Islet precursor cell (in vitro differentiated cells): ENCODE measurements at regions not wholly inside any gene's neighbourhood (a gene's known extent, or its start where the extent isn't known, plus 50 kb on each side); places are given as distances from the start of the nearest gene placed in this dataset.
"Not testable (repeated sequence)": the region's sequence is repeated elsewhere in the genome, so short reads cannot be mapped to it uniquely, and the experiment has no call there.

ENCODE experiments used
- DNase-seq: peaks from one replicate; pipeline ENCODE4 v3.0.0-alpha.2; 2018

DNA sequence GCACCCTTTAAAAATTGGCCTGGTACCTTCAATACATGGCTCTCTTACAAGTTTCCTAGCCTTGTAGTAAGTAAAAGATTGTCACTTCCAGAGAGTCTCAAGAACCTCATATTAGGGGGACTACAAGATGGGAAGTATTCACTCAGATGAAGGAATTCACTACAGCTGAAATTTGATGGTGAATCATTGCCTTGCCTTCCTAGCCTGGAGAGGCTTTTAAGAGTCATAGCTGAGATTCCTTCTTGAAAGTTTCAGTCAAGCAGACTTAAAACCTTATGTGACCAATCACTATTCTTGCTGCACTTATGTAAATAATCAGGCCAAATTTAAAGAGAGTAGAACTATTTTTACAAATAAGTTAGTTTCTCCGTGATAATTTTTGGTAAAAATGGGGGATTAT is 451.6 kb downstream of the TRHDE start:
- peak; percentile 65 for DNase-seq

DNA sequence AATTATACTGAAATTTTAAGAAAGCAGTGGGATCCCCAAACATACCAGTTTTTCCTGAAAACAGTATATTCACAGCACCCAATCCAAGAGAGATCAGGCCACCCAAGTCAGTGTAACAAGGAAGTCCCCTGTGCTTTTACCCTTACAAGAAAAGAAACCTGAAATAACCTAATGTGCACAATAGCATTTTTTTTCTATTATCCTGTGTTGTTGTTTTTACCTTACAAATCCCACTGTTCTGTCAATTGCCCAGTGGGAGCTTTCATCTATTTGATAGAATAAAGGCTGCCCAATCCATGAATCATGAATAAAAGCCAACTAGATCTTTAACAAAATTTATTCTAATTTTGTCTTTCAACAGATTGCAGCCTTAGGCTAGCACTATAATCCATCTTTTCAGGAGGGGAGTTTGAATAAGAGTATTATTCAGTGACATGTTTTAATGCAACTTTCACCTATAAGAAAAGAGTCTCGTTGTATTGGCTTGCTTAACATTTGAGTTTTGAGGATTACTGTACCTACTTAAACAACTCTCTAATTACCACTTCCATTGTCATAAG is 457.4 kb downstream of the TRHDE start:
- no peak for DNase-seq

DNA sequence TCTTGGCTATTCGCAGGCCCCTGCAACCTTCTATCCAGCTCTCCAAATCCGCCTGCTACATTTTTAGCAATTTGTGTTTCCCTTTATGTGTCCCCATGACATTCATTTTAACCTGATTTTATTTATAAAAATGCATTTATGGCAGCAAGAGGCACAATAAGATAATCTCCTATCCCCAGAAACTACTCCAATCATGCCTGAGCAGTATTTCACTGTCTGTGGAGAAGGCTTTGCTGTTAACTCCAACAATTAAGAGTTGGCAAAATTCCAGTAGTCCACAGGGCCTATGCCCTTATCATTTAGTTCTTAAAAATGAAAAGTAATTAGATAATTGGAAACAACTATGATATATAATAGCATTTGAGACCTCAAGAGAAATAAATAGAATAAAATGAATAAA is 462.4 kb downstream of the TRHDE start:
- no peak for DNase-seq

DNA sequence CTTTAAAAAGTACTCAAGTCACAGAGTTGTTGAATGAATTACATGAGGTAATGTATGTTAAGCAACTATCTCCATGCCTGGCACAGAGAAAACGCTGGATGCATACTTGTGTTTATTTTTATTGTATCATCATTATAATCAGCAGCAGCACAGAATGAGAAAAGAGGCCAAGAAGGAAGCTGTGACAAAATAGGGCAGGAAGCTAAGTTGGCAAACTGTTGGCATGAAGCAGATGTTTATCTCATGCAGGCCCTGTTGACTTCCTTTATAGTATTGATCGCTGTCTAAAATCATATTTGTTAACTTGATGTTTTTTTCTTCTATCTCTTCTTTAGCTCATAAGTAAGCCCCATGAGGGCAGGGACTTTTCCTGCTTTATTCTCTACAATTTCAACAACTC is 466.6 kb downstream of the TRHDE start:
- no peak for DNase-seq

DNA sequence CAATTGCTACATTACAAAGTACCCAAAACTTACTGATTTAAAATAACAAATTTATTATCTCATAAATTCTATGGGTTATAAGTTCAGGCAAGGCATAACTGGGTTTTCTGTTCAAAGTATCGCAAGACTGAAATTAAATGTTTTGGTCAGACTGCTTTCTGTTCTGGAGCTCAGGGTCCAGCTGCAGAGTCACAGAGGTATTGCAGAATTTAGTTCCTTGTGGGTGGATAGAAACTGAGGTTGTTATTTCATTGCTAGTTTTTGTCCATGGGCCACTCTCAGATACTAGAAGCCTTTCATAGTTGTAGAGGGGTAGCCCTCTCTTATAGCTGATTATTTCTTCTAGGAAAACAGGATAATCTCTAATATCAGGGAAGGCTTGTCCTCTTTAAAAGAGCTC is 467.9 kb downstream of the TRHDE start:
- no peak for DNase-seq

DNA sequence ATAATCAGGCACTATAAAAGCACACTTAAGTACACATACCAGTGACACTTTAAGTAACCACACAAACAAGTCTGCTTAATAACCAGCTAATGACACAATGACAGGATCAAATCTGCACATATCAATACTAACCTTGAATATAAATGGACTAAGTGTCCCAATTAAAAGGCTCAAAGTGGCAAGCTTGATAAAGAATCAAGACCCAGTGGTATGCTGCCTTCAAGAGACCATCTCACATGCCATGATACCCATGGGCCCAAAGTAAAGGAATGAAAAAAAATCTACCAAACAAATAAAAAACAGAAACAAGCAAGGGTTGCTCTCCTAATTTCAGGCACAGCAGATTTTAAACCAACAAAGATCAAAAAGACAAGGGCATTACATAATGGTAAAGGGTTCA is 470.4 kb downstream of the TRHDE start:
- DNase-seq = no peak

DNA sequence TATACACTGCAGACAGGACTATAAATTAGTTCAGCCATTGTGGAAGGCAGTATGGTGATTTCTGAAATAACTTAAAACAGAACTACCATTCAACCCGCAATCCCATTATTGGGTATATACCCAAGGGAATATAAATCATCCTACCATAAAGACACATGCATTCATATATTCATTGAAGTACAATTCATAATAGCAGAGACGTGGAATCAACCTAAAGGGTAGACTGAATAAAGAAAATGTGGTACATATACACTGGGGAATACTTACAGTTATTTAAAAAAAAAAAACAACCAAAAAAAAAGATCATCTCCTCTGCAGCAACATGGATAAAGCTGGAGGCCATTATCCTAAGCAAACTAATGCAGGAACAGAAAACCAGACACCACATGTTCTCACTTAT is 473.9 kb downstream of the TRHDE start:
- no peak for DNase-seq

DNA sequence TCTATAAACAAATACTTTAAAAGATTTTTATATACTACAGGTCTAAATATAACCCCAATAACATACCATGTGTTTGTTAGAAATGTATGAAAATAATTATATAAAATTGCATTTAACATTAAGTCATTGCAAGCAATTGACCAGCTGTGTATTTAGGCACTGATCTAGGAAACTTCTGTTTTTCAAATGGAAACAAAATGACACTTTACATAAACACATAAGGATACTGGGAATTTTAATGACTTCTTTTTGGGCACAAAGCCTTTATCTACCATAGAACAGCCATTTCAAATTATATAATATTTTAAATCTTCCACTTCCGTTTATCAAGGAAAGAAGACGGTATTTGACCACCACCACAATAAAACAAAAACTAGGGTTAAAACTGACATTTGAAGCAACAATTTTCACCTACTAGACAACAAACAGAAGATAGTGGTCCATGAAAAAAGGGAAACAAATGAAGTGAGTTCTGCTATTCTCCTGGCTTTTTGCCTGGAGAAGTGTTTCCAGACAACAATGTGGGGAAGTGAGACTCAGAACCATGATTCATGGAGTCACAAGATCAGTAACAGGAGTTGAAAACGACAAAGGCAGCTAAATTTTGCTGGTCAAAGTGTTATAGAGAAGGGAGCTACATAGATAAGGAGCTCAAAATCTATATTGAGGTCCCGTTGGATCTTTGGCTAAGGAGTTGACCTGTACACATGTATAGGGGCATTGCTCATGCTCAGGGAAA is 475.1 kb downstream of the TRHDE start:
- DNase-seq = peak; percentile 70

DNA sequence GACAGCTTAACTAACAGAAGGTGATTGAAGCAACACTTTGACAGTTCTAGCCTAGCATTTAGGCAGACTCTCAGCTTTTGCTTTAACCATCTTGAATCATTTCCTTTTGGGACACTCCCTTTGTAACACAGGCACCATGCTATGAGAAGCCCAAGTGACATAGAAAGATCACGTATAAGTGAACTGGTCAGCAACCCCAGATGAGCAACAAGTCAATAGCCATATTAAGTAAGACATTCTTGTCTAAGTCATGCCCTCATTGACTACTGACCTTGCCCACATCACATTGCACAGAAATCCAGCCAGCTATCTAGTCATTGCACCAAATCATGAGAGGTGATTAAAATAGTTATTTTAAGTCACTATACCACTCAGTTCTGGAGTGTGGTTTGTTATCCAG is 476.8 kb downstream of the TRHDE start:
- DNase-seq = no peak

DNA sequence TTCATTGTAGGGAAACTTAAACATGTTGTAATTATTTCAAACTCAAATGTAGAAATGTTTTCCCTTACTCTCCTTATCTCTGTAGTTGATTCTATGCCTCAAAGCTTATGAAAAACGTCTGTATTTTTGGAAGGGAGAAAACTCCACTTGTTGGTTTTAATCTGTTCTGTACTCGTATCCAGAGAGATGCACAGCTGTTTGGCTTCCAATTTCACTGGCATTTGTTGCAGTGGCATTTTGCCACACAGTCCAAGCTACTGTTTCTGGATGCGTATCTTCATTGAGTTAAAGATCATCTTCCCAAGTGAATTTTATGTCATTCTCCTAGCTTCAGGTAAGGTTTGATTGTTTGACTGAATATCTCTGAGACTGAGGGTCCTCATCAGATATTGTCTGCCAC is 481.4 kb downstream of the TRHDE start:
- DNase-seq = no peak

DNA sequence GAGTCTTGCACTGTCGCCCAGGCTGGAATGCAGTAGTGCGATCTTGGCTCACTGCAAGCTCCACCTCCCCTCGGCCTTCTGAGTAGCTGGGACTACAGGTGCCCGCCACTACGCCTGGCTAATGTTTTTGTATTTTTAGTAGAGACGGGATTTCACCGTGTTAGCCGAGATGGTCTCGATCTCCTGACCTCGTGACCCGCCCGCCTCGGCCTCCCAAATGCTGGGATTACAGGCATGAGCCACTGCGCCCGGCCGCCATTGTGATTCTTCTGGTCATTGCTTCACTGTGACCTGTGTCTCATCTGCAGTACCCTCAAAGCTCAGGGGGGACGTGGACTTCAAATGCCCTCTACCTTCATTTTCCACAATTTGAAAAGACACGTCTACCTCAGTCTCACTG is 481.9 kb downstream of the TRHDE start:
- not testable (repeated sequence) for DNase-seq

DNA sequence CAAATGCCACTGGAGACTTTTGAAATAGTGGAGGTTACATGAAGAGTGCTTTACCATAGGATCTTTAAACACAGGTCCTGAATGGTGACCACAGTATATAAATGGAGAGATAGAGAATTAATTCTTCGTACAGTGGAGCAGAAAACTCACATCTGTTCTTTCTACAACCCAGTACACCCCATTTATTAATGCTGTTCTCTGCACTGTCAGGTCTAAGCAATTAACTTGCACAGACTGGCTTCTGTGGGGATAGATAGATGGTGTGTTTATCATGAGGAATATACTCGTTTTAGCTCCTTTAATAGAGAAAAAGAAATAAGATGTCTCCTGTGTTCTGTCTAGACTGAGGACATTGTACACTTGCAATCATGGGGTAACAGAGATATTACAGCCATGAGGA is 494.3 kb downstream of the TRHDE start:
- DNase-seq = no peak

DNA sequence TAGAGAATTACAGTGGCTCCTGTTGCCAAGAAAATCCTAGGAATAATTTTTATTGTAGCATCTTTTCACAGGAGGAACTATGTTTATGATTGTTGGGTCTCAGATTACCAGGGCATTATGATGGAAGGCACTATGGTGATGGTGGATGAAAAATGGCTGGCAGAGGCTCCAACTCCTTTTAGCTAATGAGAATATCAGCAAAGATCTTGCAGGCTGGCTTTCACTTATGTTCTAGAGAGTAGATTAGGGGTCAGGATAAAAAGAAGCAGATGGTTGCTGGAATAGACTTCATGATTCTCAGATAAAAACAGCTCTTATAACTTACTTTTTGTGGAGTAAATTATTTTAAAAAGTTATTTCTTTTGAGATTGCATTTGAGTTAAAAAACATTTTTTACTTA is 501.9 kb downstream of the TRHDE start:
- no peak for DNase-seq

DNA sequence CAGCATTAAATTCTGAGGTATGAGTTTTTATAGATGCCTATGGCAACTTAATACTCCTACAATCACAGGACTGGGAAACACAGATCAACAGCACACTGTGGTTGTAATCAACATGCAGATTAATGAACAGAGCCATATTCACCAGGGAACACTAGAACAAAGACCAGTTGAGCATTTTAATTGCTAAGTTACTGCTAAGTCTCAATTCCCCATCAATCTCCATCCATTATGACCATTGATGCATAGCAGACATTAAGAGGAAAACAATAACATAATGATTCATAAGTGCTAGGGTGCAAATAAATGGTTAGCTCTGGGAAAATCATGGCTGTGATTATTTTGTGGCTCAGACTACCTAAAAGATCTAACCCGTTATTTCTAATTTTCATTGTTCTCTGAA is 505.6 kb downstream of the TRHDE start:
- DNase-seq = no peak

DNA sequence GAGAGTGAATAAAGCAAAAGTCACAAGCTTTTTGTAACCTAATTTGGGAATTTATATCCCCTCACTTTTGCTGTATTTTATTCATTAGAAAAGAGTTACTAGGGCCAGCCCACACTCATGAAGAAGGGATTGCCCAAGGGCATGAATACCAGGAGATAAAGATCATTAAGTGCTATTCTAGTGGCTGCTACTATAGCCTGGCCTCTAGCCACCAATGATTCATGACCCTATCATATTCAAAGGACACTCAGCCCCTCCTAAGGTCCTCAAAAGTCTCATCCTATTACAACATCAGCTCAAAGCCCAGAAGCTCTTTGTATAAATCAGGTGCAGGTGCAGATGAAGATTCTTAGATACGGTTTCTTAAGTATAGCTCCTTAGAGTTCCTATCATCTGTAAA is 518.1 kb downstream of the TRHDE start:
- DNase-seq = peak; percentile 63

DNA sequence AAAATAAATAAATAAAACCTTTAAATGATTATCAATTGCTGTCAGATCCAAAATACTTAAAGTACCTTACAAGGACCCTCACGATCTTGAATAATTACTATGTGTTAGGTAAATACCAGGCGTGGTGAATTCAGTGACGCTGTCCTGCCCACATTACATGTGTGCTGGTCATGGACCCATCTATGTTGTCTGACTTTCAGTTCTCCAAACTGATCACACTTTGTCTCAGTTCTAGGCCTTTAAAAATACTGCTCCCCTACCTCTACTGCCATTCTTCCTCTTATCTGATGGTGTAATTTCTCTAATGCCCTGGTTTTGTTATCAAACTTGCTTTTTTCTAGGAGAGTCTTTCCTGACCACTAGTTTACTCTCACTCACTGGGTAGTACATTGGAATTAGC is 520.7 kb downstream of the TRHDE start:
- DNase-seq = no peak

DNA sequence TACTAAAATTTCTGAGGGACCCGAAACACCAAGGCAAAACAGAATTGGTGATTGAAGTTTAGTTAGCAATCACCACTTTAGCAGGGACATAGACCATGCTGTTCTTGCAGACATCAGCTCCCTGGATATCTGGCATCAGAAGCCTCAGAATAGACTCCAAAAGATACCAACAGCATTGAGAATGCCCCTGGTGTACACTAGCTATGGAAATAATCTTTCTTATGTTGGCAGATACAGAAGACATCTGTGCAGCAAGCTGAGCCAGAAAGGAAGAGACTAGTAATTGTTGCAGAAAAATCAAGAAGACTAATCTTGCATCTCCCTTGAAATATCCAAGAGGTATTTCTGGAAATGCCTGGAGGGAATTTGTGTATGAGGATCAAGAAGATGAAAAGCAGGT is 521.6 kb downstream of the TRHDE start:
- no peak for DNase-seq

DNA sequence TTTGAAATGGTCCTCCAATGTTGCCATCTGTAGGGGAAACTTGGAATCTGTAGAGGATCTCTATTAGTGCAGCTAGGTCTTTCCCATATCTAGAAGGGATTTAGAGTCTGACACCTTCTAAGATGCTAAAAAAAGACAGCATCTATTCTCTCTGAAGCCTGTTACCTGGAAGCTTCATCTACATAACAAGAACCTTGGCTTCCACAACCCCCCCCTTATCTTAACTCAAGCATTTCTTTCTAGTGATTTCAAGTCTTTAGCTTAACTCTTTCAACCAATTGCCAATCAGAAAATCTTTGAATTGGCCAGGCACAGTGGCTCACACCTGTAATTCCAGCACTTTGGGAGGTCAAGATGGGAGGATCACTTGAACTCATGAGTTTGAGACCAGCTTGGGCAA is 543.3 kb downstream of the TRHDE start:
- DNase-seq = no peak

DNA sequence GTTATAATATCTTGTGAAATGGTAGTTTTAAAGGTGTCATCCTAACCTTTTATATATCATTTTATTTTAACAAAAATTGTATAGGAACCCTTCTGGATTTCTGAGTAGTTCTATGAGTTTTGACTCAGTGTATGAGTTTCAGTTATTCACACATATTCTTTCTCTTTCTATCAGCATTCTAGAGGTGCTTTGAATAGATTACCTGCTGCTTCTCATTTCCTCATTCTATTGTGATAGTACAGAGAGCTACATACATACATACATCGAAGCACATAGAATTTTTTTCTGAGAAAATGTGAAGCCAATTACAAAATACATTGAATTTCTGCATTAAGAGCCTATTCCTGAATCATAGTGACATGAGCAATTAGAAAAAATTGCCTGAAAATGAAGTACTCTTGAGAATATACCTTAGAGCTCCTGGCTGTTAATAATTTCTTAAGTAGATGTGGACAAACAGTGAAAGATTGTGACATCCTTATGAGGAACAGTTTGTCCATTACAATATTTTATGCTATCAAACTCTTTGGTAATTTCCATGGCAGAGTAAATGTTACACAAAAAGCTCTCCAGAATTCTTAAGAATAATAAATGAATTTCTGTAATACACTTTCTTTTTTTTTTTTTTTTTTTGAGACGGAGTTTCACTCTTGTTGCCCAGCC is 556.6 kb downstream of the TRHDE start:
- no peak for DNase-seq

DNA sequence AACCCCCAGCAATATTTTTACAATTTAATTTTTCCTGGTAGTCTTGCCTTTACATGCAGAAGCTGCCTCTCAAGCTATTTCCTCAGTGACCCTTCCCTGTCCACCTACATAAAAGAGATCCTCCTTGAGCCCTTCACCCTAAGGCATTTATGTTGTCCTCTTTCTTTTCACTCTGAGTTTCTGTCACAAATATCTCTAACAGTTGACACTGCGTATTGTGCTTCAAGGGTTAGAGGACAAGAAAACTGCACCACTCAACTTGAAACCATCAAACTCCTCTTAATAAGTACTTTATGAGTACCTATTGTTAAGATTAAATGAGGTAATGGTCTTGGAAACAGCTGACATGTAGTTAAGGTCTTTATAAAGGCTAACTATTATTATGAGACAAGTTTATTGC is 557.7 kb downstream of the TRHDE start:
- DNase-seq = no peak

DNA sequence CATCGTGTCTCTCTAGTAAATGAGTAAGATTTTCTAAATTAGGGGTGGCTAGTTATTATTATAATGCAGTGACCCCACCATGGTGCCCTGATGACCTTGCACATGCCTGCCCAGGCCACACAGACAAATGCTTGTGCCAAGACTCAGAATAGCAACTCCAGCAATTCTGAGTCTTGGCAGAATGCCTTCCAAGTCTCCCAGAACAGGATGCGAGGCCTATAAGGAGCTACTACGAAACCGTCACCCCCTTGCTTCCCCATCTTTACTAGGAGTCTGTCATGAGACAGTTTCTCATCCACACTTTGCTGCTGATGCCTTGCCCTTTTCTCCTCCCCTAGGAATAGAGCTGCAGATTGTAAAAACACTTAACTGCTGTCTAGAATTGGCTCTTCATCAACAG is 559.9 kb downstream of the TRHDE start:
- DNase-seq = no peak

DNA sequence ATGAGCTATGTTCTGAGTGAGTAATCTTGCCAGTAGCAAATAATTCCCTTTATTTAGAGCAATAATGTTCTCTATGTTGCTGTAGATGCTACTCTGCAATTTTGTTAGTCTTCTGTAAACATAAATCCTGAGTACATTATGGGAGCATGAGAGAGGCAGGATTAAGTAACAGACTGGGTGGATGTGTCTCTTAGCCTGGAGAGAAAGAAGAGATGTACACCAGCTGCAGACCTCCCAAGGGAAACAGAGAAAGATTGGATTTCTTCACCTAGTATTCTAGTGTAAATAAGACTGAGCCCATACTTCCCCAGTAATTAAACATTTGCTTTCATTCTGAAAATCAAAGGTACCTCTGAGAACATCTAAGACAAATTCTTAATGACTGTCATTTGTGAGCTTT is 564.0 kb downstream of the TRHDE start:
- no peak for DNase-seq

DNA sequence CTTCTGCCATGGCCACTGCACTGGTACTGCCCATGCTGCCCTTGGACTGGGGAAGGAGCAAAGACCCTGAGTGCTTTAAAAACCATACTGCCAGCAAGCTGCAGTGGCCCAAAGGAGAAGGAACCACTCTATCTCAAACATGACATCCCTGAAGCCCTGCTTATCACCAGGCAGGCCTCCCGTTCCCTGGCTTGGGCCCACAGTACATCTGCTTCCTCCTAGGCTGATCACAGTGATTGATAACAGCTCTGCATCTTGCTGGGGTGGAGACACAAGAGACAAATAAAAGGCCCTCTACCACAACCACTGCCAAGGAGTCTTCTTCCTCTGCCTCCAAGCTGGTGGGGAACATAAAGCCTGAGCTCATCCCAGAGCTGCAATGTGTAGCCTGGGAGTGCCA is 567.5 kb downstream of the TRHDE start:
- no peak for DNase-seq

DNA sequence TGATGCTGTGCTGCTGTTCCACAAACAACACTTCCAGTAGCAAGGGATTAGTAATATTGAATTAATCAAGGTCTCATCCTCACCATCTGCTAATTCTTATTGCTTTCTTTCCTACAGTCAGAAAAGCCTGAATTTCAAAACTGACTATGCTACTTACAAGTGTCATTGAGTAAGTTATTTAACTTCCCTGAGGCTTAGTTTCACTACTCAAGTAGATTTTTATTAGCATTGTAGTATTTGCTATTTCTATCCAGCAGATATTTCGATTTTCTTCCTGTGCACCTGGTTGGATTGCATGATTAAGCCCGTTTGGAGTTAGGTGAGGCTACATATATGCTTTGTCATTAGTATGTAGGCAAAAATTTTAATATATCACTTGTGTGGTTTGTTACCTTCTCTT is 591.5 kb downstream of the TRHDE start:
- no peak for DNase-seq

DNA sequence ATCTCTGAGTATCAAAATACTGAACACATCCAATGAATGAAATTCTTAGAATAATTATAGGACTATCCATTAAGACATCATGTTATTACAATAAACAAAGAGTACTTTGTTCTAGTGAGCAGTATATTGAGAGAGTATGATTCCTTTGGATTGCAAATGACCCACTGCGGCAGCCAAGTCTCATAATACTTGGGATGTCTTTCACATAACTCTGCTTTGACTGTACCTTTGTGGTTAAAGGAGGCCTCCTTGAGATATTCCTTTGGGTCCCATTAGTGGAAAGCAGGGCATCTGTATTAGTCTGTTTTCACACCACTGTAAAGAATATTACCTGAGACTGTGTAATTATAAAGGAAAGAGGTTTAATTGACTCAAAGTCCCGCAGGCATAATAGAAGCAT is 593.8 kb downstream of the TRHDE start:
- DNase-seq = no peak
